AG04449 (cell line): ENCODE measurements at regions not wholly inside any gene's neighbourhood (a gene's known extent, or its start where the extent isn't known, plus 50 kb on each side); places are given as distances from the start of the nearest gene placed in this dataset.
A peak's percentile ranks its signal among the peaks of the same experiment; 100 is the strongest.

Source experiments
- CTCF ChIA-PET: fragments of 350-600 bp; formaldehyde crosslinking; extraction: SDS; loops from one replicate; lab custom pipeline; 2021; ENCODE audit warnings: antibody characterized with exemption; lab: Yijun Ruan, JAX
- POLR2A ChIA-PET: fragments of 400-600, 350-600 bp; formaldehyde crosslinking; extraction: SDS; loops from one replicate; lab custom pipeline; 2020; ENCODE audit warnings: antibody characterized with exemption, inconsistent platforms; lab: Yijun Ruan, JAX
- DNase-seq: peaks from one replicate; pipeline ENCODE4 v3.0.0-alpha.2; 2010; ENCODE audit warnings: low read depth, low spot score
- H3K4me3 ChIP-seq: 2 replicates; pipeline ENCODE4 v1.5.1; 2011; ENCODE audit warnings: low read depth, mild to moderate bottlenecking, control low read depth, low read length
- TF ChIP-seq, protein P1 (sequence below): IDR thresholded peaks from one replicate; pipeline ENCODE4 v1.5.1; 2011; ENCODE audit warnings: mild to moderate bottlenecking, moderate library complexity, low read length, control low read depth, inconsistent platforms; ENCODE audit not compliant: insufficient read depth; ENCODE audit errors: missing control alignments

DNA sequence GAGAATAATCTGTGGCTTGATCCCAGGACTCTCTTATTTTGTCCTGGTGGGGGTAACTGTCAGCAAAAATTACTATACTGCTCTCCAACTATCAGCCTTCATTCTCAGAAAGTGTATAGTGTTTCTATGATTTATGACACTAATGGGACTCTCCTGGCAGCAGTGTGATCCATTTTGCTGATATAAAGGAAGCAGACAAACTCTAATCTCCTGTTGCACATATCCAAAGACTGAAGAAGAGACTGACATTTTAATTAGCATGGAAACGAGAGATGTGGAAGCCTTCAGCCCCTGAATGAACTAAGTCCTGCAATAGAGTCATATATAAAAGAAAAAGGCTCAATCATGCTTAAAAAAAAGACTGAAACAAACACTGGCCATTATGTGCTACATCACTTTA, 127.8 kb upstream of the SSTR1 start:
- ChIA-PET CTCF (no interaction called here), POLR2A (no interaction called here)
- no peak for DNase-seq
- H3K4me3 ChIP-seq = no peak overlapping the region
- TF ChIP-seq, protein P1, sequence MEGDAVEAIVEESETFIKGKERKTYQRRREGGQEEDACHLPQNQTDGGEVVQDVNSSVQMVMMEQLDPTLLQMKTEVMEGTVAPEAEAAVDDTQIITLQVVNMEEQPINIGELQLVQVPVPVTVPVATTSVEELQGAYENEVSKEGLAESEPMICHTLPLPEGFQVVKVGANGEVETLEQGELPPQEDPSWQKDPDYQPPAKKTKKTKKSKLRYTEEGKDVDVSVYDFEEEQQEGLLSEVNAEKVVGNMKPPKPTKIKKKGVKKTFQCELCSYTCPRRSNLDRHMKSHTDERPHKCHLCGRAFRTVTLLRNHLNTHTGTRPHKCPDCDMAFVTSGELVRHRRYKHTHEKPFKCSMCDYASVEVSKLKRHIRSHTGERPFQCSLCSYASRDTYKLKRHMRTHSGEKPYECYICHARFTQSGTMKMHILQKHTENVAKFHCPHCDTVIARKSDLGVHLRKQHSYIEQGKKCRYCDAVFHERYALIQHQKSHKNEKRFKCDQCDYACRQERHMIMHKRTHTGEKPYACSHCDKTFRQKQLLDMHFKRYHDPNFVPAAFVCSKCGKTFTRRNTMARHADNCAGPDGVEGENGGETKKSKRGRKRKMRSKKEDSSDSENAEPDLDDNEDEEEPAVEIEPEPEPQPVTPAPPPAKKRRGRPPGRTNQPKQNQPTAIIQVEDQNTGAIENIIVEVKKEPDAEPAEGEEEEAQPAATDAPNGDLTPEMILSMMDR = no peak

DNA sequence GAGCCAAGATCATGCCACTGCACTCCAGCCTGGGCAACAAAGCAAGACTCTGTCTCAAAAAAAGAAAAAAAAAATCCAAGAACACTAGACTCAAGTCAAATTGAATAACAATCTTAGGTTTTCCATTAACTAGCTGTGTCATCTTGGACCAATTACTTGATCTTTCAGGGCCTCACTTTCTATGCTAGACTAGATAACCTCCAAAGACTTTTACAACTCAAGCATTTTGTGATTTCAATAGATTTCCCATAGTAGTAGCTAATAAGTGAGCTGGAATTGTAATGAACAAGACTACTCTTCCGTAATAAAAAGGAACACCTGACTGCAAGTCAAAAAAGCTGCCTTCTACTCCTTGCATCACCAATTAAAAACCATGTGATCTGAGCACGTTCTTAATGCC, 127.0 kb upstream of the SSTR1 start:
- DNase-seq = no peak
- no peak overlapping the region for H3K4me3 ChIP-seq
- POLR2A ChIA-PET = no interaction called here
- CTCF ChIA-PET = no interaction called here
- TF ChIP-seq, protein P1 = no peak

DNA sequence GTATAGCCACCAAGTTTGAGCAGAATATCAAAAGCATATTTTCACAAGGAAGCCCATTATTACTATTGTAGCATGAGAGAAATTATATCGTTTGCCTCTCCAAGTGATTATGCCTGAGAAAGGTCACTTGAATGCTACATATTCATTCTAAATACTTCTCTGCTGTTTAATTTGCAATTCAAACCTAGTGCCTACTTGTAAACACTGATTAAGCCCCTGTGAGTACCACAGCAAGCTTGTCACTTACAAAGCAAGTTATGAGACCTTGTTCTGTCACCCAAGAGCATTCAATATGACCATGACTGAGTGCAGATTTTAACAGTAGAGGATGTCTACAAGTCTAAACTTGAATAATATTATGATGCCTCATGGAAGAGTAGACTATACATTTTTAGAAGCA, 124.7 kb upstream of the SSTR1 start:
- no peak for DNase-seq
- ChIA-PET CTCF (no interaction called here), POLR2A (no interaction called here)
- no peak overlapping the region for H3K4me3 ChIP-seq
- TF ChIP-seq, protein P1 = no peak

- H3K4me3 ChIP-seq = no peak overlapping the region
- CTCF ChIA-PET = no interaction called here
- POLR2A ChIA-PET = no interaction called here
- TF ChIP-seq, protein P1 = no peak
- no peak for DNase-seq
Measured at GRCh38 chr14:38089123-38089522, 118.6 kb upstream of the SSTR1 start.

DNA sequence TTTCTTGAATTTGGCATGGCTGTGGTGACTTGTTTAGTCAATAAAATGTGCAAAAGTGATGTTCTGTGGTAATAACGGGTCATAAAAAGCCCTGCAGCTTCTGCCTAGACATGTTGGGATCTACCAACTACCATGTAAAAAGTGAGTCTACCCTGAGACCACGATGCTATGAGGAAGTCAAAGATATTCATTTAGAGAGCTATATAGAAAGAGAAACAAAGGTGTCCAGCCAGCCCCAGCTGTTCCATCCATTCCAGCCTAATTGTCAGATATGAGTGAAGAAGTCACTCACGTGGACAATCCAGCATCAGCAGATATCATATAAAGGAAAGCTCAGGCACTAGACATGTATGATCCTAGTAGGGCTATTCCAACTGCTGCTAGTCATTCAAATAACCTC, 117.2 kb upstream of the SSTR1 start:
- TF ChIP-seq, protein P1 = no peak
- H3K4me3 ChIP-seq = no peak overlapping the region
- DNase-seq = no peak

DNA sequence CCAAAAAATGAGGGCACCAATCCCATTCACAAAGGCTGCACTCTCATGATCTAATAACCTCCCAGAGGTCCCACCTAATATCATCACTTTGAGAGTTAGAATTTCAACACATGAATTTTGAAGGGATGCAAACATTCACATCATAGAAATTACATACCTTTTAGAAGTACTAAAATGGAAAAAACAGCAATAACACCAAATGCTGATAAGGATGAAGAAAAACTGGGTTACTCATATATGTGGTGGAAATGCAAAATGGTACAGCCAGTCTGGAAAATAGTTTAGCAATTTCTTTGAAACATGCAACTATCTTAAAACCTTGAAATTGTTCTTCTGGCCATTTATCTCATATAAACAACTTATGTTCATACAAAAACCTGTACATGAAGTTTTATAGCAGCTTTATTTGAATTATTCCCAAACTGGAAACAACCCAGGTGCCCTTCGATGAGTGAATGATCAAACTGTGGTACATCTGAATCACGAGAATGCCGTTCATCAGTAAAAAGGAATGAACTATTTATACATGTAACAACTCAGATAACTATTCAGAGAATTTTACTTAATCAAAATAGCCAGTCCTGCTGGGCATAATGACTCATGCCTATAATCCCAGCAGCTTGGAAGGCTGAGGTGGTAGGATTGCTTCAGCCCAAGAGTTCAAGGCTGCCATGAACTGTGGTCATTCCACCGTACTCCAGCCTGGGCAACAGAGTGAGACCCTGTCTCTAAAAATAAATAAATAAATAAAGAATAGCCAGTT, 109.4 kb upstream of the SSTR1 start:
- H3K4me3 ChIP-seq = no peak overlapping the region
- TF ChIP-seq, protein P1 = no peak
- ChIA-PET POLR2A (interaction anchor here (0.7 kb wide), 1 partner anchor 259 kb away, joined by 3 read pairs; no protein-coding TSS in a partner anchor), CTCF (no interaction called here)
- DNase-seq = peak; percentile 73

More for the DNA sequence above, 117.2 kb upstream of the SSTR1 start:
- ChIA-PET CTCF (no interaction called here), POLR2A (no interaction called here)
